ENCODE measurements at regions not wholly inside any gene's neighbourhood (a gene's known extent, or its start where the extent isn't known, plus 50 kb on each side); places are given as distances from the start of the nearest gene placed in this dataset.

DNA sequence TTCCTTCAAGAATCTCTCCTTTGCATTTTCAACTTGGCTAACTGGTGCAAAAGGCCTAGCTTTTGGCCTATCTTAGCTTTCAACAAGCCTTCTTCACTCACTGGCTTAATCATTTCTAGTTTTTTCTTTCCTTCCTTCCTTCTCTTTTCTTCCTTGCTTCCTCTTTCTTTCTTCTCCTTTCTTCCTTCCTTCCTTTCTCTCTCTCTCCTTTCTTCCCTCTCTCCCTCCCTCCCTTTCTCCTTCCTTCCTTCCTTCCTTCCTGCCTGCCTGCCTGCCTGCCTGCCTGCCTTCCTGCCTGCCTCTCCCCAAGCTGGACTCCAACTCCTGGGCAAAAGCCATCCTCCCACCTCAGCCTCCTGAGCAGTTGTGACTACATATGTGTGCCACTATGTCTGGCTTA lies 176.2 kb upstream of the APCDD1 start:
- Histone ChIP-seq H3K4me1 (ENCODE audit: low read length) (peaks cover 15% of the 10 kb centered on the region), H3K9ac (ENCODE audit: low read length) (no peak overlapping the region), H3K4me2 (ENCODE audit: low read depth, low read length, poor library complexity, severe bottlenecking) (no peak overlapping the region), H3K9me3 (ENCODE audit: low read length) (no peaks in the 10 kb centered on the region), H3K9me2 (replicated peaks; ENCODE audit: insufficient read depth, low read length) (no peaks in the 10 kb centered on the region), H3K79me2 (ENCODE audit: low read length) (no peaks in the 10 kb centered on the region), H3K36me3 (ENCODE audit: insufficient read depth, low read length) (no peaks in the 10 kb centered on the region), H3K4me3 (ENCODE audit: low read length) (no peak overlapping the region), H3K27me3 (ENCODE audit: low read length) (0 out of 2 replicates have a peak, but pooled peaks cover under 1% of the 10 kb centered on the region), H4K20me1 (ENCODE audit: insufficient read depth, low read depth, low read length) (no peaks in the 10 kb centered on the region), H3K27ac (ENCODE audit: low read length) (no peak overlapping the region), H2AFZ (ENCODE audit: low read length) (no peak overlapping the region)
- DNase-seq: no peak

DNA sequence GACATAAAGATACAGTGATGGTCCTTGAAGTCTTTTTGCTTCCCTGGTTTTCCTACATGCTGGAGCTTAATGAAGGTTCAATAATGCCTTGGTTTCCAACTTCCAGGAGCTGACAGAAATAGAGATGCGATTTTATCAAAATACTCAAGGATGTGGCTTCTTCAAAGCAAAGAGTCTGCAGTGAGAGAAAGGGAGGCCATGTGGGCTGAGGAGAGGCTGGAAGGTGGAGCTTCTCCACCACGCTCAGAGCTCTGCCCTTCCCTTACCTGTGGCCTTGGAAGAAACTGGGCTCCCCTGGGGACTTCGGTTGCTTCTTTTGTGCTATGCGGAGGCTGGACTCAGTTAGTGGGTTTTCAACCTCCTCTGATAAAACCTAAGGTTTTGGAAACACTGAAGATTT lies 175.0 kb upstream of the APCDD1 start:
- H3K4me2 ChIP-seq (ENCODE audit: low read depth, low read length, poor library complexity, severe bottlenecking): no peak overlapping the region
- no peaks in the 10 kb centered on the region for H3K9me3 ChIP-seq (ENCODE audit: low read length)
- H3K79me2 ChIP-seq (ENCODE audit: low read length): no peaks in the 10 kb centered on the region
- H3K27ac ChIP-seq (ENCODE audit: low read length): no peak overlapping the region
- H3K9me2 ChIP-seq (replicated peaks; ENCODE audit: insufficient read depth, low read length): no peaks in the 10 kb centered on the region
- no peaks in the 10 kb centered on the region for H3K36me3 ChIP-seq (ENCODE audit: insufficient read depth, low read length)
- no peaks in the 10 kb centered on the region for H3K27me3 ChIP-seq (ENCODE audit: low read length)
- DNase-seq: no peak
- no peaks in the 10 kb centered on the region for H4K20me1 ChIP-seq (ENCODE audit: insufficient read depth, low read depth, low read length)
- H3K4me1 ChIP-seq (ENCODE audit: low read length): peaks cover 15% of the 10 kb centered on the region
- no peak overlapping the region for H3K9ac ChIP-seq (ENCODE audit: low read length)
- H2AFZ ChIP-seq (ENCODE audit: low read length): no peak overlapping the region
- H3K4me3 ChIP-seq (ENCODE audit: low read length): no peak overlapping the region

DNA sequence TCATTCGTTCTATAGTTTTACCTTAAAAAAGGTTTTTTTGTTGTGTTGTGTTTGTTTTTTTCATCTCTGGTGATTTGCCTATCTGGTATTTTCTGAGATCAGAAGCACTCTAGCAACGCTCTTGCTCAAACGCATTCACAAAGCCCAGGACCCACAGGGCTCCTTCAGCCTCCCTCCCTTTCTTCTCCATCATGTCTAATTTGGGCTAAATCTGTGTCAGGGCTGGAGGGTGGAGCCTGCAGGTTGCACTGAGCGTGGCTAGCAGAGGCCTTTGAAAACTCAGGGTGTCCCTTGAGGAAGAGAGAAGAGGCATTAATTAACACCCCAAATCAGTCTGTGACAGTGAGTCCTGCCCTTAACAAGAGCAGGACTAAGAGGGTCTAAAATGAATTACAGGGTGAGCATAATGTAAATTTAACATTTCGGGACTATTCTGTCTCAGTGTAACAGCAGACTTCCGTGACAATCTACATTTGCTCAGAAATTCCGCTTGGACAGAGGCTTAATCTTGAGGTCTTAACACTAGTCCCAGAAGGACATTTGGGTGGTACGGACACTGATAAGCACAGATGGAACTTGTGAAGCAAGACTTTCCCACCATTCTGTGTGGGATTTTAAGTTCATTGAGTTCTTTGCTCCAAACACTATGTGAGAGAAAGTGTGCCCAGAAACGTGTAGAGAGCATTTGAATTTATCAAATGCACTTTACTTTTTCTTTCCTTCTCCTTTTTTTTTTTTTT lies 174.4 kb upstream of the APCDD1 start:
- H3K79me2 ChIP-seq (ENCODE audit: low read length): no peaks in the 10 kb centered on the region

DNA sequence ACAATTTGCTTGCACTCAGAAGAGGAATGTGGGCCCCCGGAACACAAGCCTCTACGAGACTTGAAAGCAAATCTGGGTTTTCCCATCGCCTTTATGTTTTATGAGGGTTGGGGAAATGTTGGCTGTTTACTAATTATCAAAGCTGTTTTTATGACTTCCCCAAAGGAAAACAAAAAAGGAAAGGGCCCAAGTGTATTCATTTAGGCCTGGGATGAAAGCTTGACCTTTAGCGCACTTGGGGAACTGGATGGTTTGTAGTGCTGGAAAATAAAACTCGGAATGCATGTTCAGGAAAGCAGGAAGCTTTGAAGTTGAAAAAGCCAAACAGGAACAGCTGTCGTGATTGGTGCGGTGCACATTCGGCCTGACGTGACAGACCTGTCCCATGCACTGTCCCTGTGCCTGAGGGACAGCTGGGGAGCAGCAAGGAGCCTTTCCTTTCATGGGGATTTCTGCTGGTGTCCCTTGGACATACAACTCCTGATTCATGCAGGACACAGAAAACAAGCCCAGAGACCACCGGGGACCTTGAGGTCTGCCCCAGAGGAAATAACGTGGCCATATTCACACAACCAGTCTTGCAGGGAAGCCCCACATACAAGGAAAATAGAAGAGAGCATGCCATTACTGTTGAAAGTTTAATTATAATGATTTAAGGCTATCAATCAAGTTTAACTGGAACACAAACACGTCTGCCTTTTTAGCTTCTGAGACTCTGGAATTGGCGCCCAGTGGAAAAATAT lies 169.7 kb upstream of the APCDD1 start:
- no peak overlapping the region for H3K27ac ChIP-seq (ENCODE audit: low read length)
- no peaks in the 10 kb centered on the region for H4K20me1 ChIP-seq (ENCODE audit: insufficient read depth, low read depth, low read length)
- no peak for DNase-seq
- H3K4me2 ChIP-seq (ENCODE audit: low read depth, low read length, poor library complexity, severe bottlenecking): no peak overlapping the region
- H3K79me2 ChIP-seq (ENCODE audit: low read length): no peaks in the 10 kb centered on the region
- H3K9ac ChIP-seq (ENCODE audit: low read length): no peak overlapping the region
- no peaks in the 10 kb centered on the region for H3K27me3 ChIP-seq (ENCODE audit: low read length)
- H3K9me2 ChIP-seq (replicated peaks; ENCODE audit: insufficient read depth, low read length): no peaks in the 10 kb centered on the region
- H3K36me3 ChIP-seq (ENCODE audit: insufficient read depth, low read length): no peaks in the 10 kb centered on the region
- no peaks in the 10 kb centered on the region for H3K9me3 ChIP-seq (ENCODE audit: low read length)
- H2AFZ ChIP-seq (ENCODE audit: low read length): no peak overlapping the region
- H3K4me3 ChIP-seq (ENCODE audit: low read length): no peak overlapping the region
- H3K4me1 ChIP-seq (ENCODE audit: low read length): peaks cover 18% of the 10 kb centered on the region

More for the DNA sequence above, 174.4 kb upstream of the APCDD1 start:
- H4K20me1 ChIP-seq (ENCODE audit: insufficient read depth, low read depth, low read length): no peaks in the 10 kb centered on the region
- H3K9me3 ChIP-seq (ENCODE audit: low read length): no peaks in the 10 kb centered on the region
- no peak overlapping the region for H2AFZ ChIP-seq (ENCODE audit: low read length)
- no peaks in the 10 kb centered on the region for H3K36me3 ChIP-seq (ENCODE audit: insufficient read depth, low read length)
- no peak overlapping the region for H3K4me2 ChIP-seq (ENCODE audit: low read depth, low read length, poor library complexity, severe bottlenecking)
- no peak overlapping the region for H3K9ac ChIP-seq (ENCODE audit: low read length)
- no peak overlapping the region for H3K27ac ChIP-seq (ENCODE audit: low read length)
- H3K27me3 ChIP-seq (ENCODE audit: low read length): no peaks in the 10 kb centered on the region
- no peak overlapping the region for H3K4me3 ChIP-seq (ENCODE audit: low read length)
- H3K4me1 ChIP-seq (ENCODE audit: low read length): peaks cover 15% of the 10 kb centered on the region
- no peak for DNase-seq
- H3K9me2 ChIP-seq (replicated peaks; ENCODE audit: insufficient read depth, low read length): no peaks in the 10 kb centered on the region

DNA sequence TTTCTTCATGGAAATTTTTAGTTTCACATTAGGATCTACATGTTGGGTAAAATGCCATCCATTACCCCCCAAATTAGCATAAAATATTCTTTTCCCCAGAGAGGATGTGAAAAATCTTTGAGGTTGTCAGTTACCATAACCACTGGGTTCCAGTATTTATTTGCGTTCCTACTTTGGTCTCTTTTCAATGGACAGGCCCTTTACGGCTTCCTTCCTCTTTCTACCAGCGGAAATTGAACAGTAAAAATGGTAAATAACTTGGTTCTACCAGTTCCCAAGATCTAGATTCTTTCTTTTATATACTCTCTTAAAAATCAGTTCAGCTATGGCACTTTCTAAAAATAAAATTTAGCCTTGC lies 169.2 kb upstream of the APCDD1 start:
- Histone ChIP-seq H3K27ac (ENCODE audit: low read length) (no peak overlapping the region), H3K27me3 (ENCODE audit: low read length) (no peaks in the 10 kb centered on the region), H3K4me3 (ENCODE audit: low read length) (no peak overlapping the region), H3K36me3 (ENCODE audit: insufficient read depth, low read length) (no peaks in the 10 kb centered on the region), H3K4me2 (ENCODE audit: low read depth, low read length, poor library complexity, severe bottlenecking) (no peak overlapping the region), H4K20me1 (ENCODE audit: insufficient read depth, low read depth, low read length) (no peaks in the 10 kb centered on the region), H3K9me2 (replicated peaks; ENCODE audit: insufficient read depth, low read length) (no peaks in the 10 kb centered on the region), H3K9me3 (ENCODE audit: low read length) (no peaks in the 10 kb centered on the region), H3K9ac (ENCODE audit: low read length) (no peak overlapping the region), H2AFZ (ENCODE audit: low read length) (no peak overlapping the region), H3K4me1 (ENCODE audit: low read length) (peaks cover 13% of the 10 kb centered on the region), H3K79me2 (ENCODE audit: low read length) (no peaks in the 10 kb centered on the region)
- no peak for DNase-seq

DNA sequence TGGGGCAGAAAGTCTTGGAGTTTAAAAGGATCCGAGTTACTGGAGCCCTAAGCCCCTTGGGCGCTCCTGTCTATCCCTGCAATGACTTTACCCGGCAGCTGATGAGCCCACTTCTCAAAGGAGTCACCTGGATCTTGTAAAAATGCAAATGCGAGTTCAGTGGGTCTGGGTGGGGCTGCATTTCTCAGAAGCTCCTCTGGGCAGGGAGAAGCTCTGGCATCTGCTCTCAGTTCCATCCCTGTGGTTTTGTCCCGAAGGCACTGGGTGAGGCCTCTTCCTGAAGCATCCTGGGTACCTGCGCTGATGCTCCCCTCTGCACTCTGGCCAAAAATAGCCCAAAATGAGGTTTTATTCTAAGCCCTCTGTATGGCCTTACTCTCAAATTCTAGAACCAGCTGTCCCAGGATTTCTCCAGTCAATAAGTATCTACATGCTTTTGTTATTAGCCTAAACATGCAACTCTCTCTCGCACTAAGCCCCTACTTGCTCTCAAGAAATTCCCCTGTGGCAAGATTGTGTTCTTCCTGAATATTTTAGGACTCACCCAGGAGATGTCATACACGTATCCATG lies 167.8 kb upstream of the APCDD1 start:
- Histone ChIP-seq H3K4me3 (ENCODE audit: low read length) (no peak overlapping the region), H3K36me3 (ENCODE audit: insufficient read depth, low read length) (no peaks in the 10 kb centered on the region), H3K4me2 (ENCODE audit: low read depth, low read length, poor library complexity, severe bottlenecking) (no peak overlapping the region), H2AFZ (ENCODE audit: low read length) (no peak overlapping the region), H3K9me2 (replicated peaks; ENCODE audit: insufficient read depth, low read length) (no peaks in the 10 kb centered on the region), H3K9me3 (ENCODE audit: low read length) (no peaks in the 10 kb centered on the region), H3K27me3 (ENCODE audit: low read length) (no peaks in the 10 kb centered on the region), H3K27ac (ENCODE audit: low read length) (no peak overlapping the region), H3K9ac (ENCODE audit: low read length) (no peak overlapping the region), H3K79me2 (ENCODE audit: low read length) (no peaks in the 10 kb centered on the region), H3K4me1 (ENCODE audit: low read length) (peaks cover 8% of the 10 kb centered on the region), H4K20me1 (ENCODE audit: insufficient read depth, low read depth, low read length) (no peaks in the 10 kb centered on the region)
- DNase-seq: no peak

DNA sequence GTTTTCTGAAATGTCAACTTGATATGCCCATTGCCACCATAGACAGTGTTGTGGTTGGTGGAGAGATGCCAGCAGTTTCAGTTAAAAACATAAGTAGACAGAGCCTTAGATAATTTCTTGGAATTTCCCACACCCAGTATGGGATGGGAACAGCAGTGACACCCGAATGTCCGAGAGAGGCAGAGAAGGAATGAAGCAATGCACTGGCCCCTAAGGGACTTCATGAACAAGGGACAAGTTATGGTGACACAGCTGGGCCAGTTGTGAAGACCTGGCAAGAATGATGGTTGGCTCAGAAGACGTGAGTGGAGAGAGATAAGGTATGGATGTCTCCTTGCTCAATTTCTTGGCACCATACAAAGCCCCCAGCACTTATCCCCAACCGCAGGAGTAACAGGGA lies 165.2 kb upstream of the APCDD1 start:
- no peak overlapping the region for H3K4me3 ChIP-seq (ENCODE audit: low read length)
- H3K36me3 ChIP-seq (ENCODE audit: insufficient read depth, low read length): no peaks in the 10 kb centered on the region
- H3K4me1 ChIP-seq (ENCODE audit: low read length): peaks cover 8% of the 10 kb centered on the region
- H2AFZ ChIP-seq (ENCODE audit: low read length): no peak overlapping the region
- no peaks in the 10 kb centered on the region for H3K79me2 ChIP-seq (ENCODE audit: low read length)
- H3K9me2 ChIP-seq (replicated peaks; ENCODE audit: insufficient read depth, low read length): no peaks in the 10 kb centered on the region
- no peak overlapping the region for H3K4me2 ChIP-seq (ENCODE audit: low read depth, low read length, poor library complexity, severe bottlenecking)
- no peak overlapping the region for H3K27ac ChIP-seq (ENCODE audit: low read length)
- H3K27me3 ChIP-seq (ENCODE audit: low read length): no peaks in the 10 kb centered on the region
- H3K9me3 ChIP-seq (ENCODE audit: low read length): no peaks in the 10 kb centered on the region
- no peaks in the 10 kb centered on the region for H4K20me1 ChIP-seq (ENCODE audit: insufficient read depth, low read depth, low read length)
- no peak for DNase-seq
- no peak overlapping the region for H3K9ac ChIP-seq (ENCODE audit: low read length)

DNA sequence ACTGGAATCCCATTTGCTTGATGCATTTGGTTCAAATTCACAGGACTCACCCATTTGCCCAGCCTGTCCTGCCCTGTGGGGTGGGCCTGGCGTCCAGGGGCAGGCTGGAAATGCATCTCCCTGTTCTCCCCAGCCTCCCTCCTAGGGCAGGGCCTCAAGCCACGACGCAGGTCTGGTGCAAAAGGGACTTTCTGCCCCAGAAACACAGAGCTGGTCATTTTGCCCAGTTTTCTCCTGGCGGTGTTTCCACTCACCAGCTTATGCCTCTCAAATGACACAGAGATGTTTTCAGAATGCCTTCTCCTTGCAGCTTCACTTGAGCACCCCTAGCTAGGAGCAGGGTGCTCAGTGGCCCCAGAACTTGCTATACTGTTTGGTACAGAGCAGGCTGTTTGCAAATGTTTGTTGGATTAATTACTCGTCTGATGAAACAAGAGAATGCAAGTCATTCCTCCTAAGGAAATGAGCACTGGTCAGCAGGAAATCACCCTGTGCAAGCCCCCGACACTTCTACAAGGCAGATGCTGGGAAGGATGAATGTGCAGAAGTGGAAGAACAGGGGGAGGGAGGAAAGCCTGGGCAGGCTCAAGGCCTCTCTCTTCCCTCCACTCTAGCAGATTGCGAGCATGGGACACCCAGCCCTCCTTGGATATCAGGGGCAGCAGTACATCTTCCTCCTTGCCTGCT lies 164.3 kb upstream of the APCDD1 start:
- H3K9me2 ChIP-seq (replicated peaks; ENCODE audit: insufficient read depth, low read length): no peaks in the 10 kb centered on the region
- no peak overlapping the region for H3K27ac ChIP-seq (ENCODE audit: low read length)
- peaks cover 8% of the 10 kb centered on the region for H3K4me1 ChIP-seq (ENCODE audit: low read length)
- H3K79me2 ChIP-seq (ENCODE audit: low read length): no peaks in the 10 kb centered on the region
- H3K4me3 ChIP-seq (ENCODE audit: low read length): no peak overlapping the region
- no peaks in the 10 kb centered on the region for H3K9me3 ChIP-seq (ENCODE audit: low read length)
- DNase-seq: no peak
- no peaks in the 10 kb centered on the region for H3K27me3 ChIP-seq (ENCODE audit: low read length)
- H3K4me2 ChIP-seq (ENCODE audit: low read depth, low read length, poor library complexity, severe bottlenecking): no peak overlapping the region
- no peaks in the 10 kb centered on the region for H3K36me3 ChIP-seq (ENCODE audit: insufficient read depth, low read length)
- H3K9ac ChIP-seq (ENCODE audit: low read length): no peak overlapping the region
- no peak overlapping the region for H2AFZ ChIP-seq (ENCODE audit: low read length)
- no peaks in the 10 kb centered on the region for H4K20me1 ChIP-seq (ENCODE audit: insufficient read depth, low read depth, low read length)
